HG02623 (cell line): ENCODE measurements at regions not wholly inside any gene's neighbourhood (a gene's known extent, or its start where the extent isn't known, plus 50 kb on each side); places are given as distances from the start of the nearest gene placed in this dataset.

Source experiments
- ATAC-seq: cut with Tn5 transposase; IDR thresholded peaks from one replicate; pipeline ENCODE4 v1.9.1; 2021; ENCODE audit warnings: moderate library complexity; ENCODE audit not compliant: unreplicated experiment

DNA sequence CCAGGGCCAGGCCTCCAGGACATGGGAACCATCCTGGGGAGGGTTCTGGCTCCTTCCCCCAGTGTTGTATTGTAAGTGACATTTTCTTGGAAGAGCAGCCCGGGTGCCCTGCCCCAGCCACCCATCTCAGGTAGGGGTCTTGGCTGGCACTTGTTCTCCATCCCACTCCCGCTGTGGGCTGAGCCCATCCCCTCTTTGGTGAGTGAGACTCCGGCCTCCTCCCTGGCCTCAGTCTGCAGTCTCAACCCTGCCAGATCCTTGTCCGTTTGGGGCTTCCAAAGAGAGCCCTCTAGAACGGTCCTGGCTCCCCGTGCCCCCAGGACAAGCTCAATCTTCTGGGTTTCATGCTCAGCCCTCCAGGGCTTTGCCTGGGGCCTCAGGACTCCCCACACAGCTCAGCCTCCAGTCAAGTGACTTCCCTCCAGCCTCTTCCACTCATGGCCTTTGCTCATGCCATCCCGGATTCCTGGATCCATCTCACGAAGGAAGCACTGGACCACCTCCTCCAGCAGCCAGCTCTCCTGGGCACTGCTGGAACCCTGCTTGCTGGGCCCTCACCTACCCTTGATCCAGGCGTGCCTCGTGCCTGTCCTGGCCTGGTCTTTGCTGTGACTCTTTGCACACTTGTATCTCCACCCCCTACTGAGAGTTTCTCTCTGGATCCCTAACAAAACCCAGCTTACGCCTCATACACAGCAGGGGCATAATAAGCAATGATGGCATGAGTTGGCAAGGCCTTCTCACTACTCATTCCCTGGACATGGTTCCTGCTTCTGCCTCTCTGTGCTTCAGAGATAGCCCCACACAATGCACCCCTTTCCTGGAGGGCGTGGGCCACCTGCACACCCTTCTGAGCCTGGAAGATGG, 297.4 kb upstream of the RTL1 start:
- no peak for ATAC-seq

DNA sequence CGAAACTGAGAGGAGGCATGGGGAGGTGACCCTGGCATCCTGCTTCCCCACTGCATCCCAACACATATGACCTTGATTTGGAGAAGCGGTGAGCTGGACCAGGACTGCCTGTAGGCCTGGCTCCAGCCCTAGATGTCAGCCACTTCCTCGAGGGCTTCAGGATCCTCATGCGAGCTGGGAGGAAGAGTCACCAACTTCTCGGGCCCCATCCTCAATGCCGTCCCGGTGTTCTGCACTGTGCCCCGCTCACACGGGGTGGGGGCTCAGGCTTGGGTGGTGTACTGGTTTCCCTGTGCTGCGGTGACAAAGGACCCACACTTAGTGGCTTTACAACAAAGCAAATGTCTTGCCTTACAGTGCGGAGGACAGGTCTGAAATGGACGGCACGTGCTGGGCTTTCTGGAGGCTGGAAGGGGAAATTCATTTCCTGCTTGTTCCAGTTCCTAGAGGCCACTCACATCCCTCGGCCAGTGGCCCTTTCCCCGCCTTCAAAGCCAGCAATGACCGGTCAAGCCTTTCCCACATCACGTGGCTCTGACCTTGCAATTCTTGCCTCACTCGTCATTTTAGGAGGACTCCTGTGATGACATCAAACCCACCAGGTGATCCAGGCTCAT, 298.1 kb upstream of the RTL1 start:
- no peak for ATAC-seq

DNA sequence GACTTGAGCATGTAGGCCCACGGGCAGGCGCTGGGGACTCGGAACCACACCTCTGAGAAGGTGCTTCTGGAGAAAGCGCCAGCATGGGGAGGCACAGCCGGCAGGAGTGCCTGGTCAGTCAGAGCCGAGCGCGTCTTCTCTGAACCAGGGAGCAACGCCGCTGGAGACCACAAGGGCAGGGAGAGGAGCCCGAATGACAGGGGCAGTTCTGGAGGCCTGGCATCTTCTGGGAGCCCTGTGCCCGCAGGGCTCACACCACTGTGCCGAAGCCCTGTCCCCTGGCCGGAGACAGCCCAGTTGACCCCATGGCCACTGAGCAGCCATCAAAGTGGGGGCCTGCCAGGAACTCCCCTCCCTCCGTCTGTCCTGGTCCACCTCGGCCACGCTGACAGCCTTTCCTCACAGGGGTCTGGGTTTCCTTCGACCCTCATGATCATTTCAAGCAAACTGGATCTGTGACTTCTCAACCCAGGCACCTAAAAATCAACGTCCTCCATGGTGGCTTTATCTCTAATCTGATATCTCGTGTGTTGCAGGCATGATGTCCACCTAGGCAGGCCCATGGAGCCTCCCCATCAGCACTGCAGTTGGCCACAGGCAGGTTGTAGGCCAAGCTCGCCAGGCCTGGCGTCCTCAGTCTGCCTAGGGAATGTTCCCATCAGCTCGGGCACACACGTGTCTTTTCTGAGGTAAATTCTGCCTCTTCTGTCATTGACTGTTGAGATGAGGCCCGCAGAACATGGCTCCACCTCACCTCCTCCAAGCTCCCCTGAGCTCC, 299.3 kb upstream of the RTL1 start:
- no peak for ATAC-seq

DNA sequence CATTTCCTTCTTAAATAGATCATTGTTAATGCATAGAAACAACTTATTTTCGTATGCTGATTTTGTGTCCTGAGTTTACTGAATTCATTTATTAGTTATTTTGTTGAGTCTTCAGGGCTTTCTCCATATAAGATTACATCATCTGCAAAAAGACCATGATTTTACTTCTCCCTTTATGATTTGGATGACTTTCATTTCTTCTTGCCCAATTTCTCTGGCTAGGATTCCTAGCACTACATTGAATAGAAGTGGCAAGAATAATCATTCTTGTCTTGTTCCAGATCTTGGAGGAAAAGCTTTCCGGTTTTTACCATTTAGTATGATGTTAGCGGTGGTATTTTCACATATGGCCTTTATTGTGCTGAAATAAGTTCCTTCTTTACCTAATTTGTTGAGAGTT, 303.0 kb upstream of the RTL1 start:
- no peak for ATAC-seq

DNA sequence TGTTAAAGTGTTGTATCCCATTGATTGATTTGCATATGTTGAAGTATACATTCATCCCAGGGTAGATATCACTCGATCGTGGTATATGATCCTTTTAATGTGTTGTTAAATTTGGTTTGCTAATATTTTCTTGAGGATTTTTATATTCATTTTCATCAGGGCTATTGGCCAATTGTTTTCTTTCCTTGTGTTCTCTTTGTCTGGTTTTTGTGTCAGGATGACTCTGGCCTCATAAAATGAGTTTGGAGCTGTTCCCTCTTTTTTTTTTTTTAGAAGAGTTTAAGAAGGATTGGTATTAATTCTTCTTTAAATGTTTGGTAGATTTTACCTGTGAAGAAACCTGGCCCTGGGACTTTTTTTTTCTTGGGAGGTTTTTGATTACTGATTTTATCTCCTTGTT, 303.5 kb upstream of the RTL1 start:
- no peak for ATAC-seq

DNA sequence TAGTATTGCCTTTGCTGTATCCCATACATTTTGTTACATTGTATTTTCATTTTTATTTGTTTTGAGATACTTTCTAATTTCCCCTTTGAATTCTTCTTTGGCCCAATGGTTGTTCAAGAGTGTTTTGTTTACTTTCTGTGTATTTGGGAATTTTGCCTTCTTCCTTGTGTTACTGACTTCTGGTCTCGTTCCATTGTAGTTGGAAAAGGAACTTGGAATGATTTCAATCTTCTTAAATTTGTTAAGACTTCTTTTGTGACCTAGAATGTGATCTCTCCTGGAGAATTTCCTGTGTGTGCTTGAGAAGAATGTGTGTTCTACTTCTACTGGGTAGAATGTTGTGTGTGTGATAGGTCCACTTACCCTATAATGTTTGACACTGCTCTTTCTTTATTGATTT, 304.4 kb upstream of the RTL1 start:
- no peak for ATAC-seq

DNA sequence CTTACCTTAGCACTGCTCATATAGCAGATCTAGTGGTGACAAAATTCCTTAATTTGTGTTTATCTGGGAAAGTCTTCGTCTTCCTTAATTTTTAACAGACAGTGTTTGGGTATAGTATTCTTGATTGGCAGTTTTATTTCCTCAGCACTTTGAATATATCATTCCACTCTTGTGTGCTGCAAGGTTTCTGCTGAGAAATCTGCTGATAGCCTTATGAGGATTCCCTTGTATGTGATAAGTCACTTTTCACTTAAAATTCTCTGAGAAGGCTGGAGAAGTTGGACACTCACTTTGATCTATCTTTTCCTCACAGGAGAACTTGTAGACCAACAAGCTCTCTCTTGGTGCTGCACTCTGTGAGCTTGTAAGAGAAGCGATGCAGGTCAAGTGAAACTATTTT, 306.1 kb upstream of the RTL1 start:
- ATAC-seq: no peak

DNA sequence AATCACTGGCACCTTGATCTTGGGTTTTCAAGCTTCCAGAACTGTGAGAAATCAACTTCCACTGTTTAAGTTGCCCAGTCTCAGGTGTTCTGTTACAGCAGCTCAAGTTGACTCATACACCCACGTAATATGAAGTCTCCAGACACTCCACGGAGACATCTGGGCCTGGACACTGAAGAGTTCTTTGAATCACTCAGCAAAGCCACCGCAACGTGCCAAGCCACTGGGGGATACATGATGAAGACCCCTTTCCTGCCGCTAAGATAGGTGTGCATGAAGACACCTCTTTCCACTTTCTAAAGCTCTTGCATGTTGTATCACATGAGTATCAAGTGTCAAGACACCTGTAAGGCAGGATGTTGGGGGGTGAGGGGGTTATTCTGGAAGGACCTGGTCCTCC, 311.7 kb upstream of the RTL1 start:
- no peak for ATAC-seq

DNA sequence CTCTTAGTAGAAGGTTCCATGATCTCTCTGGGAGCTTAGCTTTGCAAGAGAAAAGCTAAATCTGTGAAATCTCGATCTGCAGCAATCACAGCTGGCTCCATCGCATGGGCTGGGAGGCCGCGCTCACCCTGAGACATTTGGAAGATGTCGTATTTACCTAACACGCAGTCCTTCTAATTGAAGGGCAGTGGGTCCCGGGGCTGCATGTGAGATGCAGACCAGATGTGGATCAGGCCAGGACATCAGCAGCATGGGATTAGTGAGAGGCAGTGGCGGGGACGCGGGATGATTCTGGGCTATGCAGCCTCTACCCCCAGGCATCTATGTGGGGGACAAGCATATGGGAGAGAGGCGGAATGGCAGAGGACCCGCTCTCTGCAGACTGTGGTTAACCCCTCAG, 312.4 kb upstream of the RTL1 start:
- ATAC-seq: no peak

DNA sequence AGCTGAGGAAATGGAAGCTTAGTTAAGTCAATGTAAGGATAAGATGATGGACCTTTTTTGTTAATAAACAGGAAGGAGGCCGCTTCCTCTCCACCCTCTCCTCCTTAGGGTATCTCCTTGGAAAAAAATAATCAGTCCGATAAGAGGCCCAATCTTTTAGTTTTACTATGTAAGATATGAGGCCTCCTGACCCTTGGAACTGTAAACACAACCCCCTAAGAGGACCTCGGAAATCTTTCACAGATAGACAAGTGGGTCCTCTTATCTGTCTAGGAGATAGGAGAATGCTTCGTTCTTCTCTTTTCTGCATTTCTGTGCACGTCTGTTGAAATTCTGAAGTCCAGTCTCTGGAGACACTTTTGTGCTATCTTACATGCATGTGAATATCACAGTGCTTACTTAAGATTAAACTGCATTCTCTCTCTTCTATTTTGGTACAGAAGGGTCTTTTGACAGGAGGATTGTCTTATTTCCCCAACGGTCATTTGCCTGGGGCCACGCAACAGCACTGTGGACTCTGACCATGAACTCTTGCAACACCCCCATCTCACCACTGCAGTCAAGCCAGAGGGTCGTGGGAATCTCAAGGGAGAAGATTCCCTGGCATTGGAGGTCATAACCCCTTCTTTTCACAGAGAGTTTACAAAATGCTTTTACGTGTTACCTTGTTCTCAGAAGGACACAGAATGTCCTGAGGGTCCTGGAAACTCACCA, 313.0 kb upstream of the RTL1 start:
- ATAC-seq: no peak

DNA sequence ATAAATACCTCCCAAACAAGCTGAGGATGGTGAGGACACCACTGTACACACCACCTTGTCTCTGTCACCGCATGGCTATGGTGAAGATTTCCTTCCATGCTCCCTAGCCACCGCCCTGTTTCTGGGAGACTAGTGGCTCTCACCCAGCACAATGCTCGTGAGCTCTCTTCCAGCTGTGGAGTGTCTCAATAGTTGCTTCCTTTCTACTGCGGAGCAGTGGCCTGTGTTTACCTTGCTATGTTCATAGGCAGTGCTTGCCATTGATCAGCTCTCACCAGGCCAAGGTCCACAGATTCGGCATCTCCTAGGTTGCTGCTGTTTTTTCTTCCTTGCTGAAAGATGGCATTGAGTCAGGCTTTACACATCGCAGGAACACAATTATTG, 313.6 kb upstream of the RTL1 start:
- no peak for ATAC-seq

DNA sequence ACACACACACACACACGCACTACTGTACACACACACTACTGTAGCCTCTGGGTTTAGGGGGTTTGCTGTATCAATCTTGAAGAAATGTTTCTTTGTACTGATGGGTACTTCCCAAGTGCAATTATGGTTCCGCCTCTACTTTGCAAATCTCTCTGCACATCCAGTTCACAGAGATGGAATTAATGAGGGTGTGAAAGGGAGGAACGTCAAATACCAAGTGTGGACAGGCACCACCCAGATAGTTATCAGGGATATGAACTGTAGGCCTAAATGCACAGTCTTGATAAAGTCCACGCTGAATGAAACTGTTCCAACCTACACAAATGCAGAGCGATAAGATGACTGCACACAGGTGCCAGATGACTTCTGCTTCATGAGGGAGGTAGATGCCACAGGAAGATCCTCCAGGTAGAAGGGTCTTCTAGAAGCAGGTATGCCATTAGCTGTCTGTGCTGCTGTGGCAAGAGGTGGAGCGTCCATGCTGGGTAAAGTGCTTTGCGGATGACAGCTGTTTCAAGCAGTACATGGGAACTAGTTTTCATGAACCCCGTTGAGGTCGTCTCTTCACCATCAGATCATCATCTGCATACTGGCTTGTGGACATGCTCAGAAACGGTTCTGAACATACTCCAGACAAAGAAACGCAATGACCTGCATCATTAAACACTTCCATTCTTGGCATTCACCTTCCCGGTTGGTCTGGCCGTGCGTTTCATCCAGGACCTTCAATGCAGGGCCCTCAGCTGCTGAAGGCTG, 314.3 kb upstream of the RTL1 start:
- no peak for ATAC-seq

DNA sequence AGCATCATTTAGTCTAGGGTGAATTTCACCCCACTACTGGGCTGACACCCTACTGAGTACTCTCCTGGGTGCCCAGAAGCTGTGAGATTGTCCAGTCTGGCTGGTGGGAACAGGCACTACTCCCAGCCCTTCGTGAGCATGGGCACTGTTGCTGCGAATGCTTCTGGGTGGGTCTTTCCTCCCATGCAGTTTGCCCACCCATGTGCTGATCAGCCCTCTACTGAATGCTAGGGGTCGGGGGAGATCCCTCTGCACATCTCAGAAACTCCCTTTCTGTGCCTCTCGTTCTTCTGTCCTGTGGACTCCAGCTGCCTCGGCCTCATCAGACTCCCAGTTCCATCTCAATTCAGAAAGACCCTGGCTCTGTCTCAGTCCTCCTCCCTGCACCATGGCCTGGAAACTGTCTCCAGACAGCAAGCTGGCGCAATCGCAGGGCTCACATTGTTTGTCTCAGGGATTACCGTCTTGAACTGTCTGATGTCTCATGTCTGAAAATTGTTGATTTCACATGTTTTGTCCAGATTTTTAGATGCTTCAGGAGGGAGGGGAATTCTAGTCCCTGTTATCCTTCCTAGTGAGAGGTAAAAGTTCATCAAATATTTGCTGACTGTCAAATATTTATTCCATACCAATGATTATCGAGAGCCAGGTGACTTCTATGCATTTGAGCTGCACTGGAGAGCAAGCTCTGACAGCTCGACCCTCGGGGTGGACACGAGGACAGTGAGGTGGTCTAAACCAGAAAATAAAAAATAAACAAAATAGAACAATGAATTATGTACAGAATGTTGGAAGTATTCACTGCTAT, 316.6 kb upstream of the RTL1 start:
- ATAC-seq: no peak

DNA sequence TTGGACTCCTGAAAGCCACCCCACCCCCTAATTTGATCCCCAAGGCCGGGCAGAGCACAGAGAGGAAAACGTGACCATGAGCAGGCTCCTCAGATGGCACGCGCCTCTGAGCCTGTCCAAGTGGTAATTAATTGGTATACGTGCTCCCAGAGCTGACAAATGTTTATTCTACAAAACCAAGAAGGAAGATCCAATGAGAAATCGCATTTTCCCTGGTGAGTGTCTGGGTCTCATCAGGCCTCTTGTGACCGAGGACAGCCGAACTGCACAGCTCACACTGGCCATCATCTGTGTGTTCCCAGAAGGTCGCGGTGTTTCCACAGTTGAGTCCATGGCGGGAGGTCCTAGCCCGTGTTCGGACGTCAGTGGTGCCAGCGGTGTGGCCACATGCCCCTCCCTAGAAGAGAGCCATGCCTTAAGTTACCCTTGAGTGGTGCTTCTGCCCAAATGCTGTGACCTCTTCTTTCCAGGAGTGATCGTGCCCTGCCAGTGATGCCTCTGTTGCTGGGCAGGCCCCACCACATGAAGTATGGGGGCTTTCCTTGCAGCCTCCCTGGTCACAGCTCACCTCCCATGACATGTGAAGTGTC, 317.5 kb upstream of the RTL1 start:
- no peak for ATAC-seq

DNA sequence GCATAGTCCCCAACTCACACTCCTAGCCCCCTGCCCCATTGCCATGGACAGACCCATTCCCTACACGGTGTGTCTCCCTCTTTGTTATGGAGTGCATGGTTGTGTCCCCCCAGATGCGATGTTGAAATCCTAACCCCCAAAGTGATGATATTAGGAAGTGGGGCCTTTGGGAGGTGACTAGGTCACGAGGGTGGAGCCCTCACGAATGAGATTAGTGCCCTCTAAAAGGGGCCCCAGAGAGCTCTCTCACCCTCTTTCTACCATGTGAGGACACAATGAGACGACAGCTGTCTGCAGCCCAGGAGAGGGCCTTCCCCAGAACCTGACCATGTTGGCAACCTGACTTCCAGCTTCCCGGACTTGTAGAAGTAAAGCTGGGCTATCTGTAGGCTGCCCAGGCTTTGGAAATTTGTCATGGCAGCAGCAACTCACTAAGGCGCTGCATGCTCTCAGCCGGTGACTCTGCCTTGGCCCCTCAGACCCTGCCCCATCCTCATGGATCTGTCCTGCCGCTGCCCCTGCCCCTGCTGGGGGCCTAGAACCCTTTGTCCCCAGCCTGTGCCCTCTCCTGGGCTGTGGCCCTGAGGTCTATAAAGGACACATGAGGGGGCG, 318.1 kb upstream of the RTL1 start:
- no peak for ATAC-seq

DNA sequence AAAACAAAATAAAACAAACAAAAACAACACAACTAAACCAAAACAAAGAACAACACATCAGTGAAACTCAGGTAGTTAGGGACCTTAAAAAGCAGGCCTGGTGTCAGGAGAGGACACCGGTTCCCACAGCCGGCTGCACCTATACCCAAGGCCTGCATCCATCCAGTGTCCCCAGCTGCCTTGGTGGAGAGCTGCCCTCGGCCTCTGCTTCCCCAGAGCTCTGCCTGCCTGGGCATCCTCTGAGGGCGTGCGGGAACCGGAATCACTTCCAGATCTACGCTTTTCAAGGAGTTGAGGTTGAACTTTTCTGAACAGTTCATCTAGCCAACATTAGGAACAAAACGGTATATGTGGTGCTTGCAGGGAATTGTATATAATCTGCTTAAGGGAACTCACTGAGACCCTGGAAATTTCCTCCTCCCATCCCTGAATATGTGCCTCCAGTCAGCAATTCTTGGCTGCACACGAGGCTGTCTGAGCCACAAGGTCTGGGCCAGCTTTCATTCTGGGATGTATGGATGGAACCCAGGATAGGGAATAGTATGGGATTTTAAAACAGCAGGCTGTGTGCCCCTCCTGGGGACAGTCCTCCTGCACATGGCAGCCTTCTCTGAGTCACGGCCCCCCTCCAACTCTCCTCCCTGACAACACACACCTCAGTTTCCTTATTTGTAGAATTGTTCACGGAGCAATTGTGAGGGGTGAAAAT, 319.0 kb upstream of the RTL1 start:
- no peak for ATAC-seq

DNA sequence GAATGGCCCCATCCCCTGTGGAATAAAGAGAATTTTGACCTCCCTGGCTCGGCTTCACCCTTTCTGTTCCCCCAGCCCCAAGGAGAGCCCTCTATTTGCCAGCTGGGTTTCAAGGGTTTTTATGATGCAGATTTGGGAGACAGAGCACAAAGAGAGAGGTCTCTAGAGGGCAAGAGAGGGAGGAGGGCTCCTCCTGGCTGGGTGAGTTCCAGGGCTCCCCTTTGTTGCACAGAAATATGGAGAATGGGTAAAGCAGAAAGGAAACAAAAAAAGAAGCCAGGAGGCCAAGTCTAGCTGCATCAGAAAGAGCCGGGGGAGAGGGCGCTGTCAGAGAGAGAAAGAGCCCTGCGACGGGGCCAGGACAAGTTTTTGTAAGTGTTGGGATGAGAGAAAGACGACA, 319.6 kb upstream of the RTL1 start:
- no peak for ATAC-seq

DNA sequence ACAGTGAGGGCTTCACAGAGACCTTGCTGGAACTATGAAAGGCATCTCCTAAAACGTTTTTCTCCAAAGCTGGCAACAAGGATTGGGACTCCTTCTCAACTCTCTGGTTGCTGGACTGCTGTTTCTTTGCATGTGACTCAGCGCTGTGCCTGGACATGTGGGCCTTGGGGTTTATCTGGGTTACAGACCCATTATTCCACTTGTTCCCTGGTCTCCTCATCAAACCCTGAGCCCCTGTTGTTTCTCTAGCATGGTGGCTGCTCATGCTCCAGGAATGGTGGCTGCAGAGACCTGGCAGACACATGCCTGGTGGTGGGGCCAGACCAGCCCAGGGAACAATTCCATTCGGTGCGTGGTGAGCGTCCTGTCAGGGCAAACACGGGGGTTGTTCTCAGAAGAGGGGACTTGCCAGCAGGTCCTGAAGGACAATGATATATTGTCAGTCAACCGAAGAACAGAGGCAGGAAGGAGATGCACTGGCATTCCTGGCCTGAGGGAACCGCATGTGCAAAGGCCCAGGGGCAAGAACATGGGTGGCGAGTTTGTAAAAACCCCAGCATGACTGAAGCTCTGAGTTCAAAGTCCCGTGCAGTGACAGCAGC, 320.1 kb upstream of the RTL1 start:
- ATAC-seq: no peak
